Right atrium auricular region (tissue), 2 donors: ENCODE measurements at regions not wholly inside any gene's neighbourhood (a gene's known extent, or its start where the extent isn't known, plus 50 kb on each side); places are given as distances from the start of the nearest gene placed in this dataset.

Experiments
- DNase-seq: peaks from one replicate; pipeline ENCODE4 v3.0.0-alpha.2; 2019; ENCODE audit warnings: low spot score
- H3K27ac ChIP-seq, 2 donors: fragments of 200-600 bp; sonication (generic); 1 replicate in 1 of 2; 2 replicates in 1 of 2; pipeline ENCODE4 v1.5.1; 2016 to 2019
- H3K27me3 ChIP-seq, 2 donors: fragments of 200-600 bp; sonication (generic); one replicate each; pipeline versions ENCODE4 v1.5.1 to v1.6.0; 2017 to 2019
- H3K36me3 ChIP-seq: fragments of 200-600 bp; sonication (generic); one replicate; pipeline ENCODE4 v1.5.1; 2016
- H3K4me1 ChIP-seq, 2 donors: fragments of 200-600 bp; sonication (generic); one replicate each; pipeline versions ENCODE4 v1.5.1 to v1.6.0; 2017 to 2019
- H3K4me3 ChIP-seq, 2 donors: fragments of 200-600 bp; sonication (generic); 1 replicate in 1 of 2; 2 replicates in 1 of 2; pipeline ENCODE4 v1.5.1; 2017 to 2019; ENCODE audit warnings: mild to moderate bottlenecking in 1 of 2, moderate library complexity in 1 of 2
- H3K9me3 ChIP-seq, 2 donors: fragments of 200-600 bp; sonication (generic); one replicate each; pipeline ENCODE4 v1.5.1; 2019
- CTCF ChIP-seq, 2 donors: fragments of 200-600 bp; sonication (generic); IDR thresholded peaks; one replicate each; pipeline ENCODE4 v1.5.1; 2019; ENCODE audit warnings: antibody characterized with exemption in 2 of 2

- Histone ChIP-seq H3K27me3 (no peaks in the 10 kb centered on the region), H3K4me1 (no peaks in the 10 kb centered on the region), H3K4me3 (no peak overlapping the region), H3K9me3 (no peaks in the 10 kb centered on the region), H3K27ac (no peak overlapping the region), H3K36me3 (no peaks in the 10 kb centered on the region)
- no peak for TF ChIP-seq CTCF (IDR thresholded peaks at IDR 0.05)
- DNase-seq: no peak
Measured at GRCh38 chr16:48003206-48003907, 152.4 kb downstream of the ABCC12 start.

- no peak for DNase-seq
- H3K9me3 ChIP-seq: no peaks in the 10 kb centered on the region
- no peak overlapping the region for H3K4me3 ChIP-seq
- no peak overlapping the region for H3K27ac ChIP-seq
- no peak for TF ChIP-seq CTCF (IDR thresholded peaks at IDR 0.05)
- H3K4me1 ChIP-seq: no peaks in the 10 kb centered on the region
- no peaks in the 10 kb centered on the region for H3K27me3 ChIP-seq
- no peaks in the 10 kb centered on the region for H3K36me3 ChIP-seq
Measured at GRCh38 chr16:48001324-48001895, 154.4 kb downstream of the ABCC12 start.

GRCh38 chr16:48000622-48001021 is 155.2 kb downstream of the ABCC12 start:
- no peak for TF ChIP-seq CTCF (IDR thresholded peaks at IDR 0.05)
- no peaks in the 10 kb centered on the region for H3K36me3 ChIP-seq
- H3K4me3 ChIP-seq: no peak overlapping the region
- no peak for DNase-seq
- H3K27me3 ChIP-seq: no peaks in the 10 kb centered on the region
- H3K9me3 ChIP-seq: no peaks in the 10 kb centered on the region
- H3K4me1 ChIP-seq: no peaks in the 10 kb centered on the region
- no peak overlapping the region for H3K27ac ChIP-seq

- H3K9me3 ChIP-seq: peaks cover 0 to 3% of the 10 kb centered on the region in 2 donors
- H3K4me1 ChIP-seq: no peaks in the 10 kb centered on the region
- no peak overlapping the region for H3K27ac ChIP-seq
- H3K27me3 ChIP-seq: no peaks in the 10 kb centered on the region
- H3K4me3 ChIP-seq: no peak overlapping the region
- H3K36me3 ChIP-seq: no peaks in the 10 kb centered on the region
- no peak for DNase-seq
- TF ChIP-seq CTCF (IDR thresholded peaks at IDR 0.05): no peak
Measured at GRCh38 chr16:47999595-47999994, 156.2 kb downstream of the ABCC12 start.

- no peak for TF ChIP-seq CTCF (IDR thresholded peaks at IDR 0.05)
- no peak overlapping the region for H3K27ac ChIP-seq
Measured at GRCh38 chr16:47995354-47995753, 160.4 kb downstream of the ABCC12 start.

GRCh38 chr16:47991491-47991890 is 164.3 kb downstream of the ABCC12 start:
- Histone ChIP-seq H3K9me3 (peaks cover 6 to 25% of the 10 kb centered on the region in 2 donors), H3K27ac (no peak overlapping the region), H3K27me3 (no peaks in the 10 kb centered on the region), H3K36me3 (no peaks in the 10 kb centered on the region), H3K4me3 (no peak overlapping the region), H3K4me1 (no peaks in the 10 kb centered on the region)
- no peak for TF ChIP-seq CTCF (IDR thresholded peaks at IDR 0.05)
- no peak for DNase-seq

More at GRCh38 chr16:47995354-47995753, 160.4 kb downstream of the ABCC12 start:
- Histone ChIP-seq H3K27me3 (no peaks in the 10 kb centered on the region), H3K36me3 (no peaks in the 10 kb centered on the region), H3K4me1 (no peaks in the 10 kb centered on the region), H3K4me3 (no peak overlapping the region), H3K9me3 (peaks cover 0 to 20% of the 10 kb centered on the region in 2 donors)
- DNase-seq: no peak
